ENCODE measurements at regions not wholly inside any gene's neighbourhood (a gene's known extent, or its start where the extent isn't known, plus 50 kb on each side); places are given as distances from the start of the nearest gene placed in this dataset.

GRCh38 chr7:136205956-136206355 lies 228.8 kb upstream of the MTPN start:
- H3K4me1 ChIP-seq, result no peaks in the 10 kb centered on the region
- no peak overlapping the region for H3K4me2 ChIP-seq
- CTCF ChIA-PET, result no interaction called here
- FAIRE-seq, result no peak
- 3% methylated on average over 1 of the region's 1 CpG for WGBS (ENCODE audit: missing lambda C conversion rate)
- no peak overlapping the region for H3K4me3 ChIP-seq
- H3K27ac ChIP-seq, result no peak overlapping the region
- TF ChIP-seq POLR2AphosphoS2 (conservative IDR thresholded peaks at IDR 0.05; ENCODE audit: low read length), result no peak
- no peak for DNase-seq (ENCODE audit: low read depth in 1 of 2, low spot score in 1 of 2)
- ATAC-seq, result no peak
- no peaks in the 10 kb centered on the region for H3K9me3 ChIP-seq
- POLR2A ChIA-PET, result no interaction called here

GRCh38 chr7:136198168-136198567 lies 221.0 kb upstream of the MTPN start:
- FAIRE-seq (no peak), DNase-seq (ENCODE audit: low read depth in 1 of 2, low spot score in 1 of 2) (no peak), ATAC-seq (no peak)
- TF ChIP-seq BHLHE40 (IDR thresholded peaks at IDR 0.05; ENCODE audit: low read depth, low read length) (no peak), RAD21 (conservative IDR thresholded peaks at IDR 0.05 in 1 of 2, IDR thresholded peaks at IDR 0.05 in 1 of 2) (no peak), CBX2 (IDR thresholded peaks at IDR 0.05; ENCODE audit: borderline replicate concordance, low read depth) (no peak), ELK1 (IDR thresholded peaks at IDR 0.05; ENCODE audit: low read depth, low read length) (no peak), MAFK (IDR thresholded peaks at IDR 0.05; ENCODE audit: partially characterized antibody) (no peak), MAZ (IDR thresholded peaks at IDR 0.05; ENCODE audit: borderline replicate concordance, low read depth, low read length) (no peak), CHD2 (IDR thresholded peaks at IDR 0.05; ENCODE audit: low read length, partially characterized antibody) (no peak), GATA3 (IDR thresholded peaks at IDR 0.05; ENCODE audit: borderline replicate concordance) (no peak), CTCF (IDR thresholded peaks at IDR 0.05) (no peak)
- no peaks in the 10 kb centered on the region for H3K4me1 ChIP-seq
- CTCF ChIA-PET, result no interaction called here
- no peak overlapping the region for H3K4me3 ChIP-seq
- H3K27ac ChIP-seq, result no peak overlapping the region
- H3K9me3 ChIP-seq, result no peaks in the 10 kb centered on the region
- POLR2A ChIA-PET, result no interaction called here
- WGBS (ENCODE audit: missing lambda C conversion rate), result 4% methylated on average over 1 of the region's 1 CpG
- no peak overlapping the region for H3K4me2 ChIP-seq

GRCh38 chr7:136194878-136195277 lies 217.7 kb upstream of the MTPN start:
- H3K27ac ChIP-seq, result no peak overlapping the region
- H3K4me2 ChIP-seq, result no peak overlapping the region
- ATAC-seq, result no peak
- whole genome bisulfite sequencing (ENCODE audit: missing lambda C conversion rate), result 8% methylated on average over 1 of the region's 1 CpG
- no peaks in the 10 kb centered on the region for H3K4me1 ChIP-seq
- no peak for TF ChIP-seq ZC3H11A (IDR thresholded peaks at IDR 0.05)
- no peak for TF ChIP-seq CEBPB (IDR thresholded peaks at IDR 0.05)
- TF ChIP-seq KDM1A (IDR thresholded peaks at IDR 0.05; ENCODE audit: low read depth), result no peak
- no peak overlapping the region for H3K4me3 ChIP-seq
- FAIRE-seq, result no peak
- CTCF ChIA-PET, result no interaction called here
- no peaks in the 10 kb centered on the region for H3K9me3 ChIP-seq
- no peak for DNase-seq (ENCODE audit: low read depth in 1 of 2, low spot score in 1 of 2)
- POLR2A ChIA-PET, result no interaction called here

GRCh38 chr7:136193940-136194339 lies 216.8 kb upstream of the MTPN start:
- 17% methylated on average over 6 of the region's 6 CpGs for WGBS (ENCODE audit: missing lambda C conversion rate)
- TF ChIP-seq MAX (IDR thresholded peaks at IDR 0.05) (no peak), NR3C1 (IDR thresholded peaks at IDR 0.05) (no peak)
- Histone ChIP-seq H3K4me2 (no peak overlapping the region), H3K27ac (no peak overlapping the region), H3K4me3 (no peak overlapping the region), H3K4me1 (no peaks in the 10 kb centered on the region), H3K9me3 (no peaks in the 10 kb centered on the region)
- ATAC-seq, result no peak
- POLR2A ChIA-PET, result no interaction called here
- CTCF ChIA-PET, result no interaction called here
- no peak for DNase-seq (ENCODE audit: low read depth in 1 of 2, low spot score in 1 of 2)
- no peak for FAIRE-seq

- FAIRE-seq, result no peak
- peak in 1 of 2 experiments; percentile 26; a peak in 1 of 6 replicates for ATAC-seq
- POLR2A ChIA-PET, result no interaction called here
- Histone ChIP-seq H3K27ac (no peak overlapping the region), H3K4me2 (no peak overlapping the region), H3K4me3 (no peak overlapping the region), H3K9me3 (no peaks in the 10 kb centered on the region), H3K4me1 (no peaks in the 10 kb centered on the region)
- WGBS (ENCODE audit: missing lambda C conversion rate), result 4% methylated on average over 5 of the region's 5 CpGs
- no peak for DNase-seq (ENCODE audit: low read depth in 1 of 2, low spot score in 1 of 2)
- TF ChIP-seq PHF8 (IDR thresholded peaks at IDR 0.05; ENCODE audit: borderline replicate concordance, low read depth) (no peak), HMGXB4 (CRISPR knock-in tag; IDR thresholded peaks at IDR 0.05; ENCODE audit: borderline replicate concordance) (no peak), SREBF2 (IDR thresholded peaks at IDR 0.05) (no peak), POLR2A (IDR thresholded peaks at IDR 0.05; ENCODE audit: low read length) (no peak), POLR2AphosphoS2 (conservative IDR thresholded peaks at IDR 0.05; ENCODE audit: low read length) (no peak)
- CTCF ChIA-PET, result no interaction called here
These were observed 212.4 kb upstream of the MTPN start for GRCh38 chr7:136189506-136189998.
